ENCODE measurements at regions not wholly inside any gene's neighbourhood (a gene's known extent, or its start where the extent isn't known, plus 50 kb on each side); places are given as distances from the start of the nearest gene placed in this dataset.

- Histone ChIP-seq H3K4me2 (ENCODE audit: low read depth, low read length, poor library complexity, severe bottlenecking) (no peak overlapping the region), H3K79me2 (ENCODE audit: low read length) (no peaks in the 10 kb centered on the region), H3K9me2 (replicated peaks; ENCODE audit: insufficient read depth, low read length) (no peaks in the 10 kb centered on the region), H3K9me3 (ENCODE audit: low read length) (peaks cover 27% of the 10 kb centered on the region), H3K4me3 (ENCODE audit: low read length) (no peak overlapping the region), H3K27ac (ENCODE audit: low read length) (no peak overlapping the region), H3K4me1 (ENCODE audit: low read length) (no peaks in the 10 kb centered on the region), H2AFZ (ENCODE audit: low read length) (no peak overlapping the region), H3K36me3 (ENCODE audit: insufficient read depth, low read length) (no peaks in the 10 kb centered on the region), H3K9ac (ENCODE audit: low read length) (no peak overlapping the region), H4K20me1 (ENCODE audit: insufficient read depth, low read depth, low read length) (no peaks in the 10 kb centered on the region), H3K27me3 (ENCODE audit: low read length) (no peaks in the 10 kb centered on the region)
- DNase-seq, result no peak
Observed at GRCh38 chr17:54235571-54235970, 412.8 kb downstream of the KIF2B start.

DNA sequence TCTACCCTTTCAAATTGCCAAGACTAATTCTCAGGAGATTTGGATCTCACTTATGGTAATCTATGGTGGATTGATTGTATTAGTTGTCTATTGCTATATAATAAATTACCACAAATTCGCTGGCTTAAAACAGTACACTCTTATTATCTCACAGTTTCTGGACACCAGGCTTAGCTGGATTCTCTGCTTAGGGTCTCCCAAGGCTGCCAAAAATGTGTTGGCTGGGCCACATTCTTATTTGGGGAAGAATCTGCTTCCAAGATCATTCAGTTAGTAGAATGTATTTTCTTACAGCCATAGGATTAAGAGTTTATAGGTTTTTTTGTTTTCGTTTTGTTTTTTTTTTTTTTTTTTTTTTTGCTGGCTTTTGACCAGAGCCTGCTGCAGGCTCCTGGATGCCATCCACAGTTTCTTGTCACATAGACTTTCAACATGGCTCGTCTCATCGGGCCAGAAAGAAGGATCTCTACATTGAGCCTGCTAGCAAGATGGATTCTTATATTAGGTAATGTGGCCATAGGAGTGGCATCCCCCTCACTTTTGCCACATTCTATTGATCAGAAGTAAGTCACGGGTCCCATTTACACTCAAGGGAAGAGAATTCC, 415.3 kb downstream of the KIF2B start:
- no peak overlapping the region for H2AFZ ChIP-seq (ENCODE audit: low read length)
- H3K4me1 ChIP-seq (ENCODE audit: low read length), result no peaks in the 10 kb centered on the region
- DNase-seq, result no peak
- H3K4me3 ChIP-seq (ENCODE audit: low read length), result no peak overlapping the region
- no peaks in the 10 kb centered on the region for H3K36me3 ChIP-seq (ENCODE audit: insufficient read depth, low read length)
- no peaks in the 10 kb centered on the region for H3K79me2 ChIP-seq (ENCODE audit: low read length)
- no peaks in the 10 kb centered on the region for H3K27me3 ChIP-seq (ENCODE audit: low read length)
- H3K9ac ChIP-seq (ENCODE audit: low read length), result no peak overlapping the region
- peaks cover 34% of the 10 kb centered on the region for H3K9me3 ChIP-seq (ENCODE audit: low read length)
- H3K4me2 ChIP-seq (ENCODE audit: low read depth, low read length, poor library complexity, severe bottlenecking), result no peak overlapping the region
- H3K9me2 ChIP-seq (replicated peaks; ENCODE audit: insufficient read depth, low read length), result no peaks in the 10 kb centered on the region
- no peak overlapping the region for H3K27ac ChIP-seq (ENCODE audit: low read length)
- H4K20me1 ChIP-seq (ENCODE audit: insufficient read depth, low read depth, low read length), result no peaks in the 10 kb centered on the region

DNA sequence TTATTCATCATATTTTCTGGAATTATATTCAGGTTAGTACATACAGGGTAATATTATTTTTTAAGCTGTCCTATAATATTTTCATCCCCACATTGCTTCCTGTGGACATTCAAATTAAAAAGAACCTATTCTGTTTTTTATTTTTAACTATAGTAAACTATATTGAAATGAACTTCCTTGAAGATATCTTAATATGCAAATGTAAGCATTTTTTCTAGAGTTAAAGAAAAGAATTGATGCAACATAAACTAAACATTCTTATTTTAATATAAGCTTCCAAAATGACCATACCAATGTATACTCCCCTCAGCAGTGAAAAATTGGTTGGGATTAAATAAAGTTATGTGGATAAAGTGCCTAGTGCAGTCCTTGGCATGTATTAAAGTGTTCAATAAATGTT, 416.6 kb downstream of the KIF2B start:
- Histone ChIP-seq H3K27me3 (ENCODE audit: low read length) (no peaks in the 10 kb centered on the region), H3K9me2 (replicated peaks; ENCODE audit: insufficient read depth, low read length) (no peaks in the 10 kb centered on the region), H3K9me3 (ENCODE audit: low read length) (peaks cover 33% of the 10 kb centered on the region)

DNA sequence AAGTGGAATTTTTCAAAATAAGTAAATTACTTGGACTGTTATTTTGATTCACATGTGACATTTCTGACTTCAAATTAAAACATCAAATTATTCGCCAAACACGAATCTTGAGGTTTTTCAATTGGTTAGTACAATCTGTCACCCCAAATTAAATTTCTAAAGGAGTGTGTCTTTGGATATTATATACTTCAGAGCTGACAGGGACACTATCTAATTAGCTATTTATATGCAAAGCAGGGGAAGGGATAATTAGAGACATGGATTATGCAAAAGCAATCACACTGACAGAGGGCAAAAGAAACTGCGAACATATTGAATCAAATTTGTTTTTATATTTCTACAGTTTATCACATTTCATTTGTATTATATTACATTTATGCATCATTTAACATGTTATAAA, 433.0 kb downstream of the KIF2B start:
- H3K27me3 ChIP-seq (ENCODE audit: low read length), result no peaks in the 10 kb centered on the region
- H3K4me1 ChIP-seq (ENCODE audit: low read length), result no peaks in the 10 kb centered on the region
- H3K27ac ChIP-seq (ENCODE audit: low read length), result no peak overlapping the region
- no peak overlapping the region for H2AFZ ChIP-seq (ENCODE audit: low read length)
- no peaks in the 10 kb centered on the region for H4K20me1 ChIP-seq (ENCODE audit: insufficient read depth, low read depth, low read length)
- no peak overlapping the region for H3K4me2 ChIP-seq (ENCODE audit: low read depth, low read length, poor library complexity, severe bottlenecking)
- no peaks in the 10 kb centered on the region for H3K36me3 ChIP-seq (ENCODE audit: insufficient read depth, low read length)
- no peak for DNase-seq
- H3K9me2 ChIP-seq (replicated peaks; ENCODE audit: insufficient read depth, low read length), result no peaks in the 10 kb centered on the region
- no peak overlapping the region for H3K4me3 ChIP-seq (ENCODE audit: low read length)
- H3K79me2 ChIP-seq (ENCODE audit: low read length), result no peaks in the 10 kb centered on the region
- H3K9me3 ChIP-seq (ENCODE audit: low read length), result peaks cover 19% of the 10 kb centered on the region
- H3K9ac ChIP-seq (ENCODE audit: low read length), result no peak overlapping the region

More for the DNA sequence above, 416.6 kb downstream of the KIF2B start:
- H3K4me3 ChIP-seq (ENCODE audit: low read length), result no peak overlapping the region
- H2AFZ ChIP-seq (ENCODE audit: low read length), result no peak overlapping the region
- H3K9ac ChIP-seq (ENCODE audit: low read length), result no peak overlapping the region
- no peaks in the 10 kb centered on the region for H3K4me1 ChIP-seq (ENCODE audit: low read length)
- H3K36me3 ChIP-seq (ENCODE audit: insufficient read depth, low read length), result no peaks in the 10 kb centered on the region
- no peak for DNase-seq
- no peak overlapping the region for H3K27ac ChIP-seq (ENCODE audit: low read length)
- H4K20me1 ChIP-seq (ENCODE audit: insufficient read depth, low read depth, low read length), result no peaks in the 10 kb centered on the region
- H3K79me2 ChIP-seq (ENCODE audit: low read length), result no peaks in the 10 kb centered on the region
- H3K4me2 ChIP-seq (ENCODE audit: low read depth, low read length, poor library complexity, severe bottlenecking), result no peak overlapping the region

GRCh38 chr17:54256401-54256929, 433.7 kb downstream of the KIF2B start:
- Histone ChIP-seq H3K9ac (ENCODE audit: low read length) (no peak overlapping the region), H2AFZ (ENCODE audit: low read length) (no peak overlapping the region), H3K27me3 (ENCODE audit: low read length) (no peaks in the 10 kb centered on the region), H3K79me2 (ENCODE audit: low read length) (no peaks in the 10 kb centered on the region), H3K36me3 (ENCODE audit: insufficient read depth, low read length) (no peaks in the 10 kb centered on the region), H3K9me2 (replicated peaks; ENCODE audit: insufficient read depth, low read length) (no peaks in the 10 kb centered on the region), H3K9me3 (ENCODE audit: low read length) (peaks cover 23% of the 10 kb centered on the region), H4K20me1 (ENCODE audit: insufficient read depth, low read depth, low read length) (no peaks in the 10 kb centered on the region), H3K27ac (ENCODE audit: low read length) (no peak overlapping the region), H3K4me3 (ENCODE audit: low read length) (no peak overlapping the region), H3K4me2 (ENCODE audit: low read depth, low read length, poor library complexity, severe bottlenecking) (no peak overlapping the region), H3K4me1 (ENCODE audit: low read length) (no peaks in the 10 kb centered on the region)
- DNase-seq, result no peak

GRCh38 chr17:54257440-54257839, 434.7 kb downstream of the KIF2B start:
- H3K27me3 ChIP-seq (ENCODE audit: low read length), result no peaks in the 10 kb centered on the region
- H3K4me1 ChIP-seq (ENCODE audit: low read length), result no peaks in the 10 kb centered on the region
- H3K27ac ChIP-seq (ENCODE audit: low read length), result no peak overlapping the region
- no peak overlapping the region for H2AFZ ChIP-seq (ENCODE audit: low read length)
- H3K79me2 ChIP-seq (ENCODE audit: low read length), result no peaks in the 10 kb centered on the region
- no peak for DNase-seq
- H3K36me3 ChIP-seq (ENCODE audit: insufficient read depth, low read length), result no peaks in the 10 kb centered on the region
- peaks cover 29% of the 10 kb centered on the region for H3K9me3 ChIP-seq (ENCODE audit: low read length)
- H3K4me2 ChIP-seq (ENCODE audit: low read depth, low read length, poor library complexity, severe bottlenecking), result no peak overlapping the region
- no peaks in the 10 kb centered on the region for H3K9me2 ChIP-seq (replicated peaks; ENCODE audit: insufficient read depth, low read length)
- no peak overlapping the region for H3K4me3 ChIP-seq (ENCODE audit: low read length)
- H3K9ac ChIP-seq (ENCODE audit: low read length), result no peak overlapping the region
- H4K20me1 ChIP-seq (ENCODE audit: insufficient read depth, low read depth, low read length), result no peaks in the 10 kb centered on the region

DNA sequence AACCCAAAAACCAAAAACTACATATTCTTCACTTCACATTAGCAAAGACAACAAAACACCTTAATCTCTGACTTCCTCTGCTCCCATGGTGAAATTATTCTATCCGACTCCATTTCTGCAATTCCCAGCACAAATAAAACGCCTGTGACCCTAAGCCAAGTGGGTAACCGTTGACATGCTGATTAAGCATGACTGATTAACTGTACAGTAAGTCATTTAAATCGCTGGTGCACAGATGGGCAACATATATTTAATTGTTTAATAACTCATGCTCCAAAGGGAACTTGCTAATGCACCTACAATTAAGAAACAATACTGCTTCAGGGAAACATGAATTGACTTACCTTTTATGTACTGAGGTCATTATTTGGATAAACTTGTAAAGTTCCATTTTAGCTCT, 436.7 kb downstream of the KIF2B start:
- H3K36me3 ChIP-seq (ENCODE audit: insufficient read depth, low read length), result no peaks in the 10 kb centered on the region
- H3K27ac ChIP-seq (ENCODE audit: low read length), result no peak overlapping the region
- no peak overlapping the region for H2AFZ ChIP-seq (ENCODE audit: low read length)
- no peaks in the 10 kb centered on the region for H3K27me3 ChIP-seq (ENCODE audit: low read length)
- H3K4me2 ChIP-seq (ENCODE audit: low read depth, low read length, poor library complexity, severe bottlenecking), result no peak overlapping the region
- H4K20me1 ChIP-seq (ENCODE audit: insufficient read depth, low read depth, low read length), result no peaks in the 10 kb centered on the region
- H3K4me1 ChIP-seq (ENCODE audit: low read length), result no peaks in the 10 kb centered on the region
- H3K9me2 ChIP-seq (replicated peaks; ENCODE audit: insufficient read depth, low read length), result no peaks in the 10 kb centered on the region
- DNase-seq, result no peak
- no peaks in the 10 kb centered on the region for H3K79me2 ChIP-seq (ENCODE audit: low read length)
- no peak overlapping the region for H3K4me3 ChIP-seq (ENCODE audit: low read length)
- H3K9ac ChIP-seq (ENCODE audit: low read length), result no peak overlapping the region
- H3K9me3 ChIP-seq (ENCODE audit: low read length), result peaks cover 34% of the 10 kb centered on the region

GRCh38 chr17:54261465-54261864, 438.7 kb downstream of the KIF2B start:
- Histone ChIP-seq H3K79me2 (ENCODE audit: low read length) (no peaks in the 10 kb centered on the region), H2AFZ (ENCODE audit: low read length) (no peak overlapping the region), H3K4me1 (ENCODE audit: low read length) (no peaks in the 10 kb centered on the region), H3K27ac (ENCODE audit: low read length) (no peak overlapping the region), H3K9me2 (replicated peaks; ENCODE audit: insufficient read depth, low read length) (no peaks in the 10 kb centered on the region), H3K4me3 (ENCODE audit: low read length) (no peak overlapping the region), H3K4me2 (ENCODE audit: low read depth, low read length, poor library complexity, severe bottlenecking) (no peak overlapping the region), H3K9ac (ENCODE audit: low read length) (no peak overlapping the region), H3K36me3 (ENCODE audit: insufficient read depth, low read length) (no peaks in the 10 kb centered on the region), H3K27me3 (ENCODE audit: low read length) (no peaks in the 10 kb centered on the region), H3K9me3 (ENCODE audit: low read length) (peaks cover 27% of the 10 kb centered on the region), H4K20me1 (ENCODE audit: insufficient read depth, low read depth, low read length) (no peaks in the 10 kb centered on the region)
- no peak for DNase-seq
